Right cardiac atrium (tissue), 5 donors: ENCODE measurements at regions not wholly inside any gene's neighbourhood (a gene's known extent, or its start where the extent isn't known, plus 50 kb on each side); places are given as distances from the start of the nearest gene placed in this dataset.
"Not testable (repeated sequence)": the region's sequence is repeated elsewhere in the genome, so short reads cannot be mapped to it uniquely, and the experiment has no call there.

Experiments used
- ATAC-seq, 2 donors: fragments of 200-7000 bp; cut with Tn5 transposase; one replicate each; pipeline versions ENCODE4 v1.8.0 to v1.9.1; 2020; ENCODE audit warnings: moderate library complexity in 2 of 2, mild to moderate bottlenecking in 1 of 2
- DNase-seq, 3 donors: peaks; one replicate each; pipeline ENCODE4 v3.0.0-alpha.2; 2020
- H3K27ac ChIP-seq: one replicate; pipeline ENCODE4 v1.5.1; 2013; ENCODE audit warnings: mild to moderate bottlenecking, low read length, control low read depth, moderate library complexity
- H3K27me3 ChIP-seq: one replicate; pipeline ENCODE4 v1.6.1; 2013; ENCODE audit not compliant: control insufficient read depth, insufficient read depth
- H3K4me1 ChIP-seq: one replicate; pipeline ENCODE4 v1.6.1; 2013; ENCODE audit warnings: low read length; ENCODE audit not compliant: control insufficient read depth, insufficient read depth
- H3K4me3 ChIP-seq: one replicate; pipeline ENCODE4 v1.5.1; 2013; ENCODE audit warnings: low read length, control low read depth
- H3K9me3 ChIP-seq: one replicate; pipeline ENCODE4 v1.6.1; 2013; ENCODE audit warnings: low read length; ENCODE audit not compliant: control insufficient read depth
- WGBS: extraction: QIAGEN DNeasy Blood & Tissue Kit; methylation state at CpG from one replicate; pipeline ENCODE4 v1.1.7; 2013; 5-methylcytosine and 5-hydroxymethylcytosine counted together
- intact Hi-C, 4 donors: fragments of 100-400 bp; cut with DNase I; formaldehyde crosslinking; loops; one replicate each; pipeline versions ENCODE4 v1.11.0 to v1.14.0; 2022 to 2023
- donor health status: healthy with polysubstance abuse.
- donor health status: DM: no; HTN: yes; CAD: no.
- donor health status: DM: no; HTN: no; CAD: no.
- donor health status: DM: no; HTN: yes; CAD: no; lungs with severe emphysema.
- donor health status: DM: yes; HTN: yes; CAD: no.

GRCh38 chr2:65980531-65980930, 454.4 kb upstream of the MEIS1 start:
- WGBS: 88% methylated on average over 1 of the region's 1 CpG
- intact Hi-C loops: no loop called here
- no peak overlapping the region for H3K27ac ChIP-seq
- peaks cover 2% of the 10 kb centered on the region for H3K9me3 ChIP-seq
- DNase-seq (no peak), ATAC-seq (no peak)
- no peaks in the 10 kb centered on the region for H3K4me1 ChIP-seq
- no peak overlapping the region for H3K4me3 ChIP-seq
- H3K27me3 ChIP-seq: no peaks in the 10 kb centered on the region

- Histone ChIP-seq H3K27ac (no peak overlapping the region), H3K4me1 (no peaks in the 10 kb centered on the region), H3K9me3 (peaks cover 2% of the 10 kb centered on the region), H3K4me3 (no peak overlapping the region), H3K27me3 (no peaks in the 10 kb centered on the region)
- DNase-seq: no peak
- intact Hi-C loops: no loop called here
- WGBS: 83% methylated on average over 7 of the region's 7 CpGs
- no peak for ATAC-seq
Observed at GRCh38 chr2:65979446-65979845, 455.5 kb upstream of the MEIS1 start.

GRCh38 chr2:65974067-65974723, 460.7 kb upstream of the MEIS1 start:
- H3K9me3 ChIP-seq: peaks cover 2% of the 10 kb centered on the region
- no peaks in the 10 kb centered on the region for H3K4me1 ChIP-seq
- no peaks in the 10 kb centered on the region for H3K27me3 ChIP-seq
- no peak overlapping the region for H3K4me3 ChIP-seq
- intact Hi-C loops: no loop called here
- ATAC-seq (no peak), DNase-seq (no peak)
- no peak overlapping the region for H3K27ac ChIP-seq
- WGBS: 84% methylated on average over 3 of the region's 3 CpGs

- no peak overlapping the region for H3K4me3 ChIP-seq
- H3K27ac ChIP-seq: no peak overlapping the region
- H3K4me1 ChIP-seq: no peaks in the 10 kb centered on the region
- DNase-seq (no peak), ATAC-seq (no peak)
- no peaks in the 10 kb centered on the region for H3K27me3 ChIP-seq
- no peaks in the 10 kb centered on the region for H3K9me3 ChIP-seq
- 81% methylated on average over 3 of the region's 3 CpGs for WGBS
- intact Hi-C loops: no loop called here
Observed at GRCh38 chr2:65969161-65969560, 465.8 kb upstream of the MEIS1 start.

GRCh38 chr2:65963303-65963702, 471.6 kb upstream of the MEIS1 start:
- intact Hi-C loops: not testable (repeated sequence)

GRCh38 chr2:65960953-65961352, 474.0 kb upstream of the MEIS1 start:
- H3K4me1 ChIP-seq: no peaks in the 10 kb centered on the region
- DNase-seq (no peak), ATAC-seq (no peak)
- no peaks in the 10 kb centered on the region for H3K27me3 ChIP-seq
- H3K4me3 ChIP-seq: no peak overlapping the region
- intact Hi-C loops: no loop called here
- no peaks in the 10 kb centered on the region for H3K9me3 ChIP-seq
- H3K27ac ChIP-seq: no peak overlapping the region
- 59% methylated on average over 4 of the region's 4 CpGs for WGBS

More at GRCh38 chr2:65963303-65963702, 471.6 kb upstream of the MEIS1 start:
- not testable (repeated sequence) for H3K4me3 ChIP-seq, H3K27ac ChIP-seq, H3K27me3 ChIP-seq, DNase-seq, ATAC-seq, H3K4me1 ChIP-seq, H3K9me3 ChIP-seq
- 88% methylated on average over 4 of the region's 5 CpGs for WGBS

- DNase-seq (no peak), ATAC-seq (no peak)
- WGBS: 57% methylated on average over 5 of the region's 5 CpGs
- Histone ChIP-seq H3K4me1 (no peaks in the 10 kb centered on the region), H3K27ac (no peak overlapping the region), H3K9me3 (no peaks in the 10 kb centered on the region), H3K4me3 (no peak overlapping the region), H3K27me3 (no peaks in the 10 kb centered on the region)
- intact Hi-C loops: loop anchor here in 1 of 4 donors (1.0 kb wide), 1 partner anchor 12 kb away; no protein-coding TSS in a partner anchor
Observed at GRCh38 chr2:65957886-65958285, 477.0 kb upstream of the MEIS1 start.

GRCh38 chr2:65957454-65957853, 477.5 kb upstream of the MEIS1 start:
- no peak for ATAC-seq
- Histone ChIP-seq H3K27ac (no peak overlapping the region), H3K27me3 (no peaks in the 10 kb centered on the region), H3K9me3 (no peaks in the 10 kb centered on the region), H3K4me1 (no peaks in the 10 kb centered on the region), H3K4me3 (no peak overlapping the region)
- no peak for DNase-seq
- intact Hi-C loops: no loop called here
- 74% methylated on average over 2 of the region's 2 CpGs for WGBS

GRCh38 chr2:65955259-65955658, 479.7 kb upstream of the MEIS1 start:
- 92% methylated on average over 2 of the region's 2 CpGs for WGBS
- H3K27me3 ChIP-seq: no peaks in the 10 kb centered on the region
- DNase-seq (no peak), ATAC-seq (no peak)
- no peak overlapping the region for H3K27ac ChIP-seq
- no peaks in the 10 kb centered on the region for H3K9me3 ChIP-seq
- intact Hi-C loops: no loop called here
- no peaks in the 10 kb centered on the region for H3K4me1 ChIP-seq
- H3K4me3 ChIP-seq: no peak overlapping the region

- Histone ChIP-seq H3K9me3 (no peaks in the 10 kb centered on the region), H3K4me1 (no peaks in the 10 kb centered on the region), H3K4me3 (no peak overlapping the region), H3K27me3 (no peaks in the 10 kb centered on the region), H3K27ac (no peak overlapping the region)
- 87% methylated on average over 5 of the region's 5 CpGs for WGBS
- no peak for DNase-seq
- intact Hi-C loops: no loop called here
- ATAC-seq: no peak
Observed at GRCh38 chr2:65952966-65953761, 481.8 kb upstream of the MEIS1 start.

- 91% methylated on average over 1 of the region's 1 CpG for WGBS
Observed at GRCh38 chr2:65944213-65944612, 490.7 kb upstream of the MEIS1 start.

More at GRCh38 chr2:65944213-65944612, 490.7 kb upstream of the MEIS1 start:
- DNase-seq: no peak
- intact Hi-C loops: no loop called here
- Histone ChIP-seq H3K9me3 (no peaks in the 10 kb centered on the region), H3K4me1 (no peaks in the 10 kb centered on the region), H3K4me3 (no peak overlapping the region), H3K27ac (no peak overlapping the region), H3K27me3 (no peaks in the 10 kb centered on the region)
- ATAC-seq: no peak
